HG02840 (cell line): ENCODE measurements at regions not wholly inside any gene's neighbourhood (a gene's known extent, or its start where the extent isn't known, plus 50 kb on each side); places are given as distances from the start of the nearest gene placed in this dataset.

Experiments used
- ATAC-seq: cut with Tn5 transposase; IDR thresholded peaks from one replicate; pipeline ENCODE4 v1.9.1; 2021; ENCODE audit warnings: mild to moderate bottlenecking, moderate library complexity, moderate number of reproducible peaks; ENCODE audit not compliant: unreplicated experiment, low FRiP score

GRCh38 chr4:140250989-140251552, 97.1 kb upstream of the MAML3 start:
- no peak for ATAC-seq

GRCh38 chr4:140249351-140249750, 95.4 kb upstream of the MAML3 start:
- no peak for ATAC-seq

DNA sequence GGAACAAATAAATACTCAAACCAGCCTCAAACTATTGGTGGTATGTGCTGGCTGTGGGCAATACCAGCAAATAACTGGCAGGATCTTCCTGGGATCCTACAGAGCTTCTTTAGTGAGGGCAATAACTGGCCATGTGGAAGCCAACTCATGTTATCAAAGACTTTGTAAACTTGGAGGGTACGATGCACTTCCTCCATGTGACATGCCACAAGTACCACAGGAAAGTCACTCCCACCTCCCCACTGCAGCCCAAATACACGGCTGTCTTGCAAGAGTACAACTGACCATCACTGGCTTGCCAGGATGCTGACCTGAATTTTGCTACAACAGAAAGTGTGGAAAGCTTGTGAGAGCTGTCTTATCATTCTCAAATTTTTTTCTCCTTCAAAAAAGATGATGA, 93.3 kb upstream of the MAML3 start:
- no peak for ATAC-seq

DNA sequence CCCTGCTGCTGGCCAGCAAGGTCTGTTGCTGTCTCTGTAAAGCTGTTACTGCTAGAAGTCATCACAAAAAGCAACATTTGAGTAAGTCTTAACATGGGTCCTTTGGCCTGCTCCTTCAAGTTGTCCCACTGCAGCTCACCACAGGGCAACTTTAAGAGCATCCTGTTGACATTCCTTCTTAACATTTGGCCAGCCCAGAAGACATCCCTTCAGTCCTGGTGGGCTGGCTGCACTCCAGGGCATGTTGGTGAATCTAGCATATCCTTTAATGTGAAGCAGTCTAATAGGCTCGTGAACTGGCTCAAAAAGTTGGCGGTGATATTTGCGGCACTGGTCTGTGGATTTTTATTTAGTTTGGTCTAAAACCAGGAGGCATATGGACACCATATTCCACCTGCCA, 92.2 kb upstream of the MAML3 start:
- ATAC-seq: no peak

DNA sequence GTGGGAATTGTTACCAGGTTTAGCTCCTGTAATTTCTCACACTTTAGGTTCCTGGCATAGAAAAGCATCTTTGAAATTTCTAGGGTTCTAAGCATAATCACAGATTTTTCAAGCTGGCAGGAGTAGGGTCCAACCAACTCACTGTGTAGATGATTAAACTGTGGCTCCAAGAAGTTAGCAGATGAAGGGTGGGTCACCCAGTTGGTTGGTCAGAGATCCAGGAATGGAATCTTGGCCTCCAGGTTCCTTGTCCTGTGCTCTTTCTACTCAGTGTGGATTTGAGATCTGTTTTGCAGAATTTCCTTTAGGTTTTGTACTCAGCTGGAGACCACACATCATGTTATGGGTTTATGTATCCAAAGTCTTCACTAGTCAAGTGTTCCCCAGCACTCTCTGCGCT, 90.3 kb upstream of the MAML3 start:
- ATAC-seq: no peak

GRCh38 chr4:140243278-140243753, 89.3 kb upstream of the MAML3 start:
- ATAC-seq: peak; percentile 75

GRCh38 chr4:140242357-140243277, 88.6 kb upstream of the MAML3 start:
- ATAC-seq: peak; percentile 34

DNA sequence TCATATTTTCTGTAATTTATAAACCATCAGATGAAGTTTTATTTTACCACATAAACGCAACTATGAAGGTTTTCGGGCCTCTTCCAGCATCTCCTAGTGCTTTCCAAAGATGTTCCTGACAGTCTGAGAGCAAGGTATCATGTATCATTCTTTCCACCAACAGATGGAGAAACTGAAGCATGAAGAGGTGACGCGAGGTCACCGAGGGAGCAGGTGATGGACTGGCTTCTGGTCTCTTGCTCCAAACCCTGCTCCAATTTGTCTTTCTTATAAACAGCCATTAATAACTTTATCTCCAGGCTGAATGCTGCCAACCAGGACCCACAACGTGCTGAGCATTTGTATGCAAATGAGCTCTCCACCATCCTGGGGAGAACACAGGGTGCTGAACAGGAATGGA, 86.3 kb upstream of the MAML3 start:
- ATAC-seq: no peak

GRCh38 chr4:140239311-140239710, 85.3 kb upstream of the MAML3 start:
- no peak for ATAC-seq

- no peak for ATAC-seq
These were observed 84.5 kb upstream of the MAML3 start for GRCh38 chr4:140238351-140239056.

DNA sequence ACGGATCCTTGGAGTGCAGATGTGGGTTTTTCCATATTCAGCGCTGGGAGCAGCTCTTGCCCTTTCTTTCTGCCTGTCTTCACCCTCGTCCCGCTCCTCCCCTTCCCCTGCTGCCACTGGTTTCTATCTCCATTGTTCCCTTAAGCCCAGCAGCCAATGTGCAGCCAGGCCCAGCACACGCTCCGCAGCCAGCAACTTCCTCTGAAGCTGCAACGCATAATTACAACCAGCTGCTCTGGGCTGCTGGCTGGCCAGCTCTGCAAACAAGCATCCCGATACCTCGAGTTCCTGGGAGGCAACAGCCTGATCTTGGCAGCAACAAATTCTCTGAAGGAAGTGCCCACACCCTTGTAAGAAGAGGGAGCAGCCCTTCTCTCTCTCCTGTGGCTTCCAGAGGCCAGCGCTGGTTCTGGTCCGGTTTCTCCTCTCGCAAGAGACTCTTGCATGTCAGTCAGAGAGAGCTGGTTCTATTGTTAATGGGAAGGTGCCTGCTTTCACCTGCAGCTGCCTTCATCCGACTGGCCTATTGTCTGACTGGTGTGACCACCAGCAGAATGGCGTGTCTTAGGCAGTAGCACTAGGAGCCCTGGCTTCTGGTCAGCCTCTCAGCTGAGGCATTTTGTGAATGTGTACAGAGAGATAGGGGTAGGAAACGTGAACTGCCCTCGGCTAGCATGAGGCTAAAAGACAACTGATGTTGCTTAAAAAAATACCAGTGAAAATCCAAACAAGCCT, 83.8 kb upstream of the MAML3 start:
- no peak for ATAC-seq

DNA sequence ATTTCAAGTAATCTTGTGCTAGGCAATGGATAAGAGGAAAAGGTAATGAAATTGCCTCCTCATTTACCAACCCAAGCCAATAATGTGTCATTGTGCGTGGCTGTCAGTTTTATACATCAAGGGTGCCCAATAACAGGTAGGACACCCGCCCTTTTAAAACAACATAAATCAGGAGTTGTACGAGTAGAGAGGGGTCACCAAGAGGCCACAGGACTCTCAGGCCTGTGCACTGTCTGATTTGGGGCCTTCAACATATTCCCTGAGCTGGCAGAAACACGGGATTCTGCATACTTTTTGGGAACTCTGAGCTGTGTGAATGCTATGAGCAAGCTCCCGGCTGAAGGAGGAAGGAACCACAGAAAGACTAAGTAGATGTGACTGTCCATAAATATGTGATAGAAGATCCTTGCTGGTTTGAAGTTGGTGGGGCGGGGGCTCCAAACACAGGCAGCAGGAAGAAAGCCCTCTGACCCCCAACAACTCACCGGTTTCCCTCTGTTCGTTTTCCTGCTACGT, 82.7 kb upstream of the MAML3 start:
- ATAC-seq: no peak

DNA sequence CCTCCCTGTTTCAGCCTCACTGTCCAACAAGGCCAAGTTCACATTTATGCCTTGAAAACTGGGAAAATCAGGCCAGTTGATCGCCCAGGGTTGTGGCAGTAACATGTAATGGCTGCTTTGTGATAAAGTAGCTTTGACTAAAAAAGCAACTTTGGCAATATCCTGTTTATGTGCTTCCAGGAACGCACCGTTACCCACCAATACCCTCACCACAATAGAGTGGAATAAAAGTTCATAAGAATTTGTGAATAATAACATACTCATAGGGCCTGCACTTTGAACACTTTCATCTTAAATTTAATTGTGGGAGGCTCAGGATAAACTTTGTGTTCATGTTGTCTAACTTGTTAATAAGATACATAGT, 80.7 kb upstream of the MAML3 start:
- ATAC-seq: no peak

- ATAC-seq: no peak
These were observed 80.1 kb upstream of the MAML3 start for GRCh38 chr4:140233791-140234696.

DNA sequence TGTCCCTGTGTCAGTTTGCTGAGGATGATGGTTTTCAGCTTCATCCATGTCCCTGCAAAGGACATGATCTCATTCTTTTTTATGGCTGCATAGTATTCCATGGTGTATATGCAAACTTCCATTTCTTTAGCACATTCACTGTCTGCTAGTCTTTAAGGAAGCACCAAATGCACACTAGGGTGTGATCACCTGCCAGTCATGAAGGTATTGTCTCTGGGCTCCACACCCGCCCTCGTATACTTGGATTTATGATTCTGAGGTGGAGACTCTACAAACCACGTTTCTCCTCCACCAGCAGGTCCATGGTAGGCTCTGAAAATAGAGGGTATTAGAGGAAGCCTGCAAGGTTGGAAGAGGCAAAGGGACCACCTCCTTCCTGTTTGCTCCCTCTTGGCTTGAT, 75.9 kb upstream of the MAML3 start:
- no peak for ATAC-seq

- no peak for ATAC-seq
These were observed 73.3 kb upstream of the MAML3 start for GRCh38 chr4:140227286-140227685.

DNA sequence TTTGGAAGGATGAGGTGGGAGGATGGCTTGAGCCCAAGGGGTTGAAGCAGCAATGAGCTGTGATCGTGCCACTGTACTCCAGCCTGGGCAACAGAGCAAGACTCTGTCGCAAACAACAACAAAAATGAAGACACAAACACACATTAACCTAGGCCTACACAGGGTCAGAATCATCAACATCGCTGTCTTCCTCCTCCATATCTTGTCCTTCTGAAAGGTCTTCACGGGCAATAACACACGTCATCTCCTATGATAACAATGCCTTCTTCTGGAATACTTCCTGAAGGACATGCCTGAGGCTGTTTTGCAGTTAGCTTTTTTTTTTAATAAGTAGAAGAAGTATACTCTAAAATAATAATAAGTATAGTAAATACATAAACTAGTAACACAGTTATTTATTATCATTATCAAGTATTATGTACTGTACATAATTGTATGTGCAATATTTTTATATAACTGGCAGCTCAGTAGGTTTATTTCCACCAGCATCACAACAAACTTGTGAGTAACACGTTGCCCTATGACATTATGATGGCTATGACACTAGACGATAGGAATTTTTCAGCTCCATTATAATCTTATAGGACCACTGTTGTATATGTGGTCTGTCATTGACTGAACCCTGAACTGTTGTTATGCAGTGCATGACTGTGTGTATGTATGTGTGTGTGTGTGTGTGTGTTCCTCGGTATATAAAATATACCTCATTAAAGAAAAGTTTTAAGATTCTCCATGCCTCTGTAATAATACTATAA, 69.2 kb upstream of the MAML3 start:
- no peak for ATAC-seq

- ATAC-seq: no peak
These were observed 68.2 kb upstream of the MAML3 start for GRCh38 chr4:140222171-140222570.

- no peak for ATAC-seq
These were observed 66.1 kb upstream of the MAML3 start for GRCh38 chr4:140220058-140220457.
